MM.1S (cell line): ENCODE measurements at regions not wholly inside any gene's neighbourhood (a gene's known extent, or its start where the extent isn't known, plus 50 kb on each side); places are given as distances from the start of the nearest gene placed in this dataset.

Experiments used
- DNase-seq: peaks from one replicate; pipeline ENCODE4 v3.0.0-alpha.2; 2015
- H2AFZ ChIP-seq: fragments of 300-600 bp; sonication (generic); 2 replicates; pipeline ENCODE4 v1.6.0; 2016; ENCODE audit warnings: antibody characterized with exemption, low read length
- H3F3A ChIP-seq: fragments of 300-600 bp; sonication (generic); 2 replicates; pipeline ENCODE4 v1.6.1; 2016; ENCODE audit warnings: mild to moderate bottlenecking, antibody characterized with exemption, low read length, moderate library complexity, mixed read lengths; ENCODE audit not compliant: insufficient read depth
- H3K27ac ChIP-seq: fragments of 300-600 bp; sonication (generic); 2 replicates; pipeline ENCODE4 v1.5.1; 2016; ENCODE audit warnings: mild to moderate bottlenecking, low read length
- H3K27me3 ChIP-seq: fragments of 300-600 bp; sonication (generic); replicated peaks from 2 replicates; pipeline ENCODE4 v1.6.0; 2016; ENCODE audit warnings: low read length; ENCODE audit not compliant: insufficient read depth
- H3K36me3 ChIP-seq: fragments of 300-600 bp; sonication (generic); replicated peaks from 2 replicates; pipeline ENCODE4 v1.6.1; 2016; ENCODE audit warnings: mild to moderate bottlenecking, low read length, mixed read lengths; ENCODE audit not compliant: insufficient read depth
- H3K4me1 ChIP-seq: fragments of 300-600 bp; sonication (generic); 2 replicates; pipeline ENCODE4 v1.6.1; 2016; ENCODE audit warnings: low read length, mixed read lengths
- H3K4me2 ChIP-seq: fragments of 300-600 bp; sonication (generic); 2 replicates; pipeline ENCODE4 v1.6.0; 2016; ENCODE audit warnings: low read depth, low read length
- H3K4me3 ChIP-seq: fragments of 300-600 bp; sonication (generic); 2 replicates; pipeline ENCODE4 v1.5.1; 2016; ENCODE audit warnings: low read length, mixed read lengths
- H3K79me2 ChIP-seq: fragments of 300-600 bp; sonication (generic); 2 replicates; pipeline ENCODE4 v1.6.1; 2016; ENCODE audit warnings: mixed run types, low read length, mixed read lengths
- H3K9ac ChIP-seq: fragments of 300-600 bp; sonication (generic); 2 replicates; pipeline ENCODE4 v1.6.1; 2016; ENCODE audit warnings: low read length, mixed read lengths
- H3K9me2 ChIP-seq: fragments of 300-600 bp; sonication (generic); replicated peaks from 2 replicates; pipeline ENCODE4 v1.6.1; 2016; ENCODE audit warnings: mild to moderate bottlenecking, low read length, mixed read lengths; ENCODE audit not compliant: insufficient read depth
- H3K9me3 ChIP-seq: fragments of 300-600 bp; sonication (generic); replicated peaks from 2 replicates; pipeline ENCODE4 v1.6.1; 2016; ENCODE audit warnings: mild to moderate bottlenecking, low read length, mixed read lengths; ENCODE audit not compliant: insufficient read depth
- H4K20me1 ChIP-seq: fragments of 300-600 bp; sonication (generic); 2 replicates; pipeline ENCODE4 v1.6.1; 2016; ENCODE audit warnings: mild to moderate bottlenecking, low read length, moderate library complexity, mixed read lengths; ENCODE audit not compliant: insufficient read depth
- EZH2 ChIP-seq: fragments of 300-600 bp; sonication (generic); optimal IDR thresholded peaks from 2 replicates; pipeline ENCODE3; 2017; ENCODE audit warnings: low read depth, mild to moderate bottlenecking, antibody characterized with exemption, low read length, mixed read lengths
- EZH2phosphoT487 ChIP-seq: fragments of 300-600 bp; sonication (generic); IDR thresholded peaks from 2 replicates; pipeline ENCODE4 v1.6.1; 2018; ENCODE audit warnings: antibody characterized with exemption, low read length
- TF ChIP-seq, protein P1 (sequence below): fragments of 300-600 bp; sonication (generic); IDR thresholded peaks from 2 replicates; pipeline ENCODE4 v1.5.1; 2016; ENCODE audit warnings: antibody characterized with exemption, low read length, mixed read lengths

DNA sequence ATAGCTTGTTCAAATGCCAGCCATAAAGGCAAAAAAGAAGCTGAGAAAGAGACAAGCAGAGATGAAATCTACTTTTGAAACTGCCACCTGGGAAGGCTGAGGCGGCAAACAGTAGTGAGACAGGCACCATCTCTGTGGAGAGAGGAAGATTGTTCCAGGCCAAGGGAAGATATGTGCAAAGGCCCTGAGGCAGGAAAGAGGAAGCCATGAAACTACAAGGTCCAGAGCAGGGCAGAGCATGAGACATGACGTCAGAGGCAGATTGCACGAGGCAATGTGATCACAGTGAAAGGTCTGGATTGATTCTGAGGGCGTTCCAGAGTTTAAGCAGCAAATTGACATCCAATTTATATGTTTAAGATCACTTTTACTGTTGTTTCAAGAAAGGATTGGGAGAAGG is 226.1 kb downstream of the QDPR start:
- H3K4me1 ChIP-seq: peaks cover 7% of the 10 kb centered on the region
- H3K27ac ChIP-seq: peak overlapping the region; percentile 25; the same call in 1 of the 2 replicates
- no peaks in the 10 kb centered on the region for H3K9me3 ChIP-seq
- TF ChIP-seq EZH2phosphoT487 (no peak), EZH2 (no peak)
- TF ChIP-seq, protein P1, sequence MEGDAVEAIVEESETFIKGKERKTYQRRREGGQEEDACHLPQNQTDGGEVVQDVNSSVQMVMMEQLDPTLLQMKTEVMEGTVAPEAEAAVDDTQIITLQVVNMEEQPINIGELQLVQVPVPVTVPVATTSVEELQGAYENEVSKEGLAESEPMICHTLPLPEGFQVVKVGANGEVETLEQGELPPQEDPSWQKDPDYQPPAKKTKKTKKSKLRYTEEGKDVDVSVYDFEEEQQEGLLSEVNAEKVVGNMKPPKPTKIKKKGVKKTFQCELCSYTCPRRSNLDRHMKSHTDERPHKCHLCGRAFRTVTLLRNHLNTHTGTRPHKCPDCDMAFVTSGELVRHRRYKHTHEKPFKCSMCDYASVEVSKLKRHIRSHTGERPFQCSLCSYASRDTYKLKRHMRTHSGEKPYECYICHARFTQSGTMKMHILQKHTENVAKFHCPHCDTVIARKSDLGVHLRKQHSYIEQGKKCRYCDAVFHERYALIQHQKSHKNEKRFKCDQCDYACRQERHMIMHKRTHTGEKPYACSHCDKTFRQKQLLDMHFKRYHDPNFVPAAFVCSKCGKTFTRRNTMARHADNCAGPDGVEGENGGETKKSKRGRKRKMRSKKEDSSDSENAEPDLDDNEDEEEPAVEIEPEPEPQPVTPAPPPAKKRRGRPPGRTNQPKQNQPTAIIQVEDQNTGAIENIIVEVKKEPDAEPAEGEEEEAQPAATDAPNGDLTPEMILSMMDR: no peak
- no peaks in the 10 kb centered on the region for H3K9me2 ChIP-seq
- H3K36me3 ChIP-seq: no peaks in the 10 kb centered on the region
- H3K4me2 ChIP-seq: no peak overlapping the region
- H3K4me3 ChIP-seq: no peak overlapping the region
- H3K79me2 ChIP-seq: no peaks in the 10 kb centered on the region
- H4K20me1 ChIP-seq: no peaks in the 10 kb centered on the region
- no peak overlapping the region for H3K9ac ChIP-seq
- no peak overlapping the region for H2AFZ ChIP-seq
- DNase-seq: no peak
- H3F3A ChIP-seq: no peaks in the 10 kb centered on the region
- no peaks in the 10 kb centered on the region for H3K27me3 ChIP-seq

DNA sequence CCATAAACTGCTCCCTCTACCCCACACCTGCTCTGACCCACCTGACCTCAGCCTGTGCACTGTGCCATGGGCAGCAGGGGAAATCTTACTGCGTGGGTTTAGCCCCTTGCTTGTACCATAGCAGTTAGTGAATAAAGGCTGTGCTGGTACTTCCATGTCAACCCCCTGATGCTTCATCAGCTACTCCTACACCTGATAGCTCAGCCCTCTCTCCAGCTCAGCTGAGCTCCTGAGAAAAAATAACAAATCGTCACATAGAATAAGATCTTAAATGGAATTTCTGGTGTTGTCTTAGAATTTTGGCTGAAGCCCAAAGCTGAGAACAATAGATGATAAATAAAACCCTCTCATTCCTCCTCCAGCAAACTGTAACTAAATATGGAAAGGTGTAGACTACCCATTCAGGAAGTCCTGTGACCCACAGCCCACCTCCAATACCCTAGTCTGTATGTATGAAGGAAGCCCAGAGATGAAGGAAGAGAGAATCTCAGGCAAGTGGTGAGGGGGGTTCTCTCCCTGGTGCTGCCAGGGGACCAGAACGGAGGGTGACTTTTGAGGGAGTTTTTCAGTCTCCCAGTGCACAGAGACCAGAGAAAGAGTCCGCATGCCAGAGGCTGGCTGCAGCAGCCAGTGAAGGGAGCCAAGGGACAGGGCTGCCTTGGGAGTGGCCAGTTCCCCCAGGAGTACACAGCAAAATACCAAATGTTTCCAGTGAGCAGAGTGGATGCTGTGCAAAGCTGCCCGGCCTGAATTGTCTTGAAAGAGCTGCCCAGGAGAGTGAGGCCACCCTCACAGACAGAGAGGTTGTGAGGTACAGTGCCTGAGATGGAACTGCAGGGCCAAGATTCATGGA is 227.3 kb downstream of the QDPR start:
- DNase-seq: no peak
- H2AFZ ChIP-seq: no peak overlapping the region
- TF ChIP-seq EZH2phosphoT487 (no peak), EZH2 (no peak)
- TF ChIP-seq, protein P1: no peak

DNA sequence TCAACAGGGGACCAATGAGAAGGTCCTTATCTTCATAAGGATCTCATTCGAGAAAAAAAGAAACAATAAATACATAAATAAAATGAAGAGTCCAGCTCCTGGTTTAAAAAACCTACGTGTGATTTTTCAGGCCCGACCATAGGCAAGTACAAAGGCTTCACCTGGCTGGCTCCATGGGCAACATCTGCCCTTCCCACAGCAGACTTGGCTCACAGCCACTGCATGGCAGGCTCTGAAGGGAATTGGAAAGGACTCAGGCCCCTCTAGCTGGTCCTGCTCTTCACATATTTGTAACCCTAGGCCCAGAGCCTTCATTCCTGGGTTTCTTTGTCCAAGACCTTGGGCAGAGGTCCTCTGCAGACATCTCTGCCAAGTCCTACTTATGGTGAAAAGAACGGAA is 228.1 kb downstream of the QDPR start:
- TF ChIP-seq EZH2: no peak
- TF ChIP-seq EZH2phosphoT487: no peak
- TF ChIP-seq, protein P1: no peak
- DNase-seq: no peak
- no peaks in the 10 kb centered on the region for H3K36me3 ChIP-seq
- H3K4me3 ChIP-seq: no peak overlapping the region
- no peak overlapping the region for H3K9ac ChIP-seq
- H2AFZ ChIP-seq: no peak overlapping the region
- H3K79me2 ChIP-seq: no peaks in the 10 kb centered on the region
- H3K9me2 ChIP-seq: no peaks in the 10 kb centered on the region
- H4K20me1 ChIP-seq: no peaks in the 10 kb centered on the region
- H3K4me1 ChIP-seq: peaks cover 7% of the 10 kb centered on the region
- H3F3A ChIP-seq: no peaks in the 10 kb centered on the region
- H3K4me2 ChIP-seq: no peak overlapping the region
- no peaks in the 10 kb centered on the region for H3K27me3 ChIP-seq
- H3K9me3 ChIP-seq: no peaks in the 10 kb centered on the region
- no peak overlapping the region for H3K27ac ChIP-seq

More for the DNA sequence above, 227.3 kb downstream of the QDPR start:
- Histone ChIP-seq H3K36me3 (no peaks in the 10 kb centered on the region), H3K9ac (no peak overlapping the region), H3K4me2 (no peak overlapping the region), H3K27ac (no peak overlapping the region), H3K79me2 (no peaks in the 10 kb centered on the region), H4K20me1 (no peaks in the 10 kb centered on the region), H3K27me3 (no peaks in the 10 kb centered on the region), H3K9me3 (no peaks in the 10 kb centered on the region), H3K4me1 (peaks cover 7% of the 10 kb centered on the region), H3K4me3 (no peak overlapping the region), H3F3A (no peaks in the 10 kb centered on the region), H3K9me2 (no peaks in the 10 kb centered on the region)
